ENCODE measurements at regions not wholly inside any gene's neighbourhood (a gene's known extent, or its start where the extent isn't known, plus 50 kb on each side); places are given as distances from the start of the nearest gene placed in this dataset.

GRCh38 chr12:46653311-46653710 lies 172.5 kb downstream of the SLC38A4 start:
- ChIA-PET CTCF (no interaction called here), POLR2A (ENCODE audit: unreplicated experiment) (no interaction called here)
- Histone ChIP-seq H2AK9ac (replicated peaks; ENCODE audit: low read depth, low read length, poor library complexity) (no peak overlapping the region), H3K14ac (replicated peaks; ENCODE audit: low read depth, low read length) (no peak overlapping the region), H3K9me1 (ENCODE audit: insufficient read depth, low read length) (no peaks in the 10 kb centered on the region), H3K27ac (ENCODE audit: insufficient read depth, low read length) (no peak overlapping the region), H4K20me1 (ENCODE audit: insufficient read depth, low read length) (no peaks in the 10 kb centered on the region), H3K18ac (ENCODE audit: low read depth, low read length) (no peak overlapping the region), H2AFZ (replicated peaks; ENCODE audit: low read length, poor library complexity) (no peak overlapping the region), H2BK5ac (ENCODE audit: low read depth, low read length, poor library complexity, severe bottlenecking) (no peak overlapping the region), H2BK15ac (ENCODE audit: low read depth, low read length) (no peak overlapping the region), H4K8ac (ENCODE audit: low read depth in 2 of 2, low read length in 2 of 2) (no peak overlapping the region), H4K5ac (ENCODE audit: low read depth, low read length) (no peak overlapping the region), H3K9me3 (ENCODE audit: control insufficient read depth, insufficient read depth, low read length) (no peaks in the 10 kb centered on the region), H3K4ac (ENCODE audit: low read depth, low read length) (no peak overlapping the region), H4K91ac (ENCODE audit: insufficient read depth, low read depth, low read length) (no peak overlapping the region), H3K4me2 (ENCODE audit: low read depth, low read length) (no peak overlapping the region), H3K4me1 (ENCODE audit: control insufficient read depth, insufficient read depth, low read length) (peaks cover 5% of the 10 kb centered on the region), H3K27me3 (ENCODE audit: control insufficient read depth, insufficient read depth, low read length) (no peaks in the 10 kb centered on the region), H3K4me3 (ENCODE audit: insufficient read depth, low read depth, low read length) (no peak overlapping the region), H2AK5ac (ENCODE audit: low read depth, low read length) (no peak overlapping the region), H3K9ac (ENCODE audit: low read depth, low read length) (no peak overlapping the region), H3K79me1 (ENCODE audit: low read depth in 1 of 2, low read length in 2 of 2) (peaks cover 0 to 9% of the 10 kb centered on the region in 2 experiments; a peak in 2 of 4 replicates), H3K23ac (ENCODE audit: low read depth, low read length) (no peak overlapping the region), H3K56ac (ENCODE audit: extremely low read depth, insufficient read depth, low read length) (no peak overlapping the region), H2BK20ac (ENCODE audit: low read depth, low read length) (no peak overlapping the region), H2BK120ac (ENCODE audit: low read depth, low read length) (no peak overlapping the region), H3K36me3 (ENCODE audit: control insufficient read depth, insufficient read depth, low read length) (no peaks in the 10 kb centered on the region)
- intact Hi-C loops (cut with micrococcal nuclease) (no loop called here), in situ Hi-C loops (cut with MboI; ENCODE audit: low sequenced_read_pairs) (no loop called here), dilution Hi-C loops (cut with HindIII; ENCODE audit: low sequenced_read_pairs, unreplicated experiment) (no loop called here)
- no TSS peak for BruUV-seq (replicated peaks)
- WGBS, 2 experiments (ENCODE audit: extremely low coverage in 2 of 2, insufficient read length in 1 of 2), result 100% methylated on average over 1 of the region's 2 CpGs; no CpG with 5 or more reads in 1 of the 2 experiments
- no peak for ATAC-seq (ENCODE audit: low read depth)
- TF ChIP-seq NFE2L2 (IDR thresholded peaks at IDR 0.05; ENCODE audit: low read depth, low read length), result no peak
- TF ChIP-seq CEBPB (IDR thresholded peaks at IDR 0.05; ENCODE audit: low read depth, low read length), result no peak
- TF ChIP-seq RFX5 (IDR thresholded peaks at IDR 0.05; ENCODE audit: low read depth, low read length), result no peak
- TF ChIP-seq RCOR1 (IDR thresholded peaks at IDR 0.05; ENCODE audit: insufficient replicate concordance, low read length), result no peak
- TF ChIP-seq USF2 (IDR thresholded peaks at IDR 0.05; ENCODE audit: low read depth, low read length), result no peak
- no peak for TF ChIP-seq POLR2A (IDR thresholded peaks at IDR 0.05; ENCODE audit: low read depth, low read length)
- no peak for TF ChIP-seq MXI1 (IDR thresholded peaks at IDR 0.05; ENCODE audit: borderline replicate concordance, low read depth, low read length)
- no peak for TF ChIP-seq SMC3 (IDR thresholded peaks at IDR 0.05; ENCODE audit: low read depth, low read length)
- no peak for TF ChIP-seq ELK1 (IDR thresholded peaks at IDR 0.05; ENCODE audit: borderline replicate concordance, low read depth, low read length)
- TF ChIP-seq RAD21 (IDR thresholded peaks at IDR 0.05; ENCODE audit: low read length), result no peak
- no peak for DNase-seq

All from IMR-90 (cell line).